Gastrocnemius medialis (tissue), 4 donors: ENCODE measurements at regions not wholly inside any gene's neighbourhood (a gene's known extent, or its start where the extent isn't known, plus 50 kb on each side); places are given as distances from the start of the nearest gene placed in this dataset.

Experiments used
- CTCF ChIP-seq, 5 experiments: fragments of 450-650 bp in 3 of 5; fragments of 200-600 bp in 2 of 5; sonication (generic) in 2 of 5; IDR thresholded peaks in 4 of 5; conservative IDR thresholded peaks in 1 of 5; 1 replicate in 4 of 5; 2 replicates in 1 of 5; pipeline ENCODE4 v1.5.1; 2016 to 2019; ENCODE audit warnings: antibody characterized with exemption in 5 of 5, mild to moderate bottlenecking in 3 of 5, moderate library complexity in 3 of 5
- POLR2A ChIP-seq, 2 donors: fragments of 450-650 bp; IDR thresholded peaks; one replicate each; pipeline ENCODE4 v1.6.1; 2017; ENCODE audit warnings: antibody characterized with exemption in 2 of 2, mild to moderate bottlenecking in 2 of 2, moderate library complexity in 2 of 2

- TF ChIP-seq CTCF (IDR thresholded peaks at IDR 0.05 in 4 of 5, conservative IDR thresholded peaks at IDR 0.05 in 1 of 5), result no peak
- TF ChIP-seq POLR2A (IDR thresholded peaks at IDR 0.05), result no peak
Measured at GRCh38 chrX:69082753-69083150, 82.5 kb downstream of the PJA1 start.
